OCI-LY1 (cell line): ENCODE measurements at regions not wholly inside any gene's neighbourhood (a gene's known extent, or its start where the extent isn't known, plus 50 kb on each side); places are given as distances from the start of the nearest gene placed in this dataset.

Experiments used
- CTCF ChIP-seq: fragments of 200-600 bp; sonication (generic), shearing (Covaris generic); IDR thresholded peaks from 2 replicates; pipeline ENCODE4 v1.5.1; 2017; ENCODE audit warnings: mild to moderate bottlenecking, antibody characterized with exemption, low read length, moderate library complexity, mixed read lengths
- EZH2 ChIP-seq: fragments of 200-600 bp; sonication (generic), shearing (Covaris generic); IDR thresholded peaks from 2 replicates; pipeline ENCODE4 v1.8.0; 2017; ENCODE audit warnings: borderline replicate concordance, mixed run types, mild to moderate bottlenecking, antibody characterized with exemption, low read length, moderate library complexity, mixed read lengths

DNA sequence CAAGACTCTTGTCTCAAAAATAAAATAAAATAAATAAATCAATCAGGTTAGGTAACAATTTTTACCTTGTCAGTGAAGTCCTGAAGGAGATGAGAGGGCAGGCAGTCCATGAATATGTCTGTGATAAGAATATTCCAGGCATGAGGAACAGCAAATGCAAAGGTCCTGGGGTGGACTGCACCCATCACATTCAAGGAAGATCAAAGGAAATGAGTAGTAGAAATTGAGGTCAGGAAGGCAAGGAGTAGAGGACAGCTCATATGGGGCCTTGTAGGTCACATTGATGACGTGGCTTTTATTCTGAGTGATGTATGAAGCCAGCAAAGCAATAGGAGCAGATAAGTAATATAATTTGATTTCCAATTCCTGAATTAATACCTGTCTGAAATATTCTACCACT, 76.5 kb upstream of the TCF7L2 start:
- no peak for TF ChIP-seq CTCF
- TF ChIP-seq EZH2, result no peak
